ENCODE measurements at regions not wholly inside any gene's neighbourhood (a gene's known extent, or its start where the extent isn't known, plus 50 kb on each side); places are given as distances from the start of the nearest gene placed in this dataset.

- H3K4me3 ChIP-seq (ENCODE audit: insufficient read depth, low read depth, low read length): no peak overlapping the region
- no peak overlapping the region for H3K4me3 Mint-ChIP-seq (ENCODE audit: unreplicated experiment)
Observed at GRCh38 chr11:40045312-40045711, 1414.1 kb downstream of the LRRC4C start.

GRCh38 chr11:40037005-40037404 is 1422.4 kb downstream of the LRRC4C start:
- H4K20me1 ChIP-seq (ENCODE audit: insufficient read depth, low read length): no peaks in the 10 kb centered on the region
- H3K9me3 ChIP-seq (ENCODE audit: insufficient read depth, low read depth, low read length): no peaks in the 10 kb centered on the region
- no peaks in the 10 kb centered on the region for H3K4me1 ChIP-seq (ENCODE audit: insufficient read depth, low read length)
- Mint-ChIP-seq H3K36me3 (ENCODE audit: low read depth, unreplicated experiment) (no peaks in the 10 kb centered on the region), H3K4me3 (ENCODE audit: unreplicated experiment) (no peak overlapping the region), H3K27me3 (ENCODE audit: low read depth, unreplicated experiment) (no peaks in the 10 kb centered on the region), H3K4me1 (ENCODE audit: low read depth, unreplicated experiment) (no peaks in the 10 kb centered on the region), H3K9me3 (ENCODE audit: unreplicated experiment) (no peaks in the 10 kb centered on the region), H3K27ac (ENCODE audit: unreplicated experiment) (no peak overlapping the region)
- DNase-seq (ENCODE audit: low read depth) (peak; percentile 3), FAIRE-seq (no peak)
- no peaks in the 10 kb centered on the region for H3K27me3 ChIP-seq (ENCODE audit: insufficient read depth, low read length)
- H3K9ac ChIP-seq (ENCODE audit: low read length): no peak overlapping the region
- TF ChIP-seq EZH2 (IDR thresholded peaks at IDR 0.05; ENCODE audit: insufficient read depth, low read length): no peak
- H3K4me2 ChIP-seq (ENCODE audit: low read length): no peak overlapping the region
- no peak overlapping the region for H3K27ac ChIP-seq (ENCODE audit: low read depth, low read length)
- no peaks in the 10 kb centered on the region for H3K36me3 ChIP-seq (ENCODE audit: insufficient read depth, low read length)
- H3K4me3 ChIP-seq (ENCODE audit: insufficient read depth, low read depth, low read length): no peak overlapping the region
- H2AFZ ChIP-seq (ENCODE audit: low read depth, low read length): no peak overlapping the region
- no peaks in the 10 kb centered on the region for H3K79me2 ChIP-seq (ENCODE audit: insufficient read depth, low read length)

More at GRCh38 chr11:40045312-40045711, 1414.1 kb downstream of the LRRC4C start:
- Histone ChIP-seq H3K79me2 (ENCODE audit: insufficient read depth, low read length) (no peaks in the 10 kb centered on the region), H3K9me3 (ENCODE audit: insufficient read depth, low read depth, low read length) (no peaks in the 10 kb centered on the region), H3K4me1 (ENCODE audit: insufficient read depth, low read length) (no peaks in the 10 kb centered on the region), H3K9ac (ENCODE audit: low read length) (no peak overlapping the region), H3K4me2 (ENCODE audit: low read length) (no peak overlapping the region), H3K36me3 (ENCODE audit: insufficient read depth, low read length) (no peaks in the 10 kb centered on the region), H3K27ac (ENCODE audit: low read depth, low read length) (no peak overlapping the region), H4K20me1 (ENCODE audit: insufficient read depth, low read length) (no peaks in the 10 kb centered on the region), H3K27me3 (ENCODE audit: insufficient read depth, low read length) (no peaks in the 10 kb centered on the region), H2AFZ (ENCODE audit: low read depth, low read length) (no peak overlapping the region)
- H3K36me3 Mint-ChIP-seq (ENCODE audit: low read depth, unreplicated experiment): no peaks in the 10 kb centered on the region
- no peak for TF ChIP-seq EZH2 (IDR thresholded peaks at IDR 0.05; ENCODE audit: insufficient read depth, low read length)
- TF ChIP-seq CTCF (IDR thresholded peaks at IDR 0.05; ENCODE audit: insufficient read depth, low read depth, low read length): no peak
- peaks cover 3% of the 10 kb centered on the region for H3K9me3 Mint-ChIP-seq (ENCODE audit: unreplicated experiment)
- DNase-seq (ENCODE audit: low read depth) (no peak), FAIRE-seq (no peak)
- H3K27ac Mint-ChIP-seq (ENCODE audit: unreplicated experiment): no peak overlapping the region
- no peaks in the 10 kb centered on the region for H3K27me3 Mint-ChIP-seq (ENCODE audit: low read depth, unreplicated experiment)
- H3K4me1 Mint-ChIP-seq (ENCODE audit: low read depth, unreplicated experiment): no peaks in the 10 kb centered on the region

GRCh38 chr11:40032331-40032730 is 1427.1 kb downstream of the LRRC4C start:
- H3K4me2 ChIP-seq (ENCODE audit: low read length): no peak overlapping the region

More at GRCh38 chr11:40032331-40032730, 1427.1 kb downstream of the LRRC4C start:
- H3K27ac Mint-ChIP-seq (ENCODE audit: unreplicated experiment): no peak overlapping the region
- H3K27ac ChIP-seq (ENCODE audit: low read depth, low read length): no peak overlapping the region
- no peaks in the 10 kb centered on the region for H3K36me3 Mint-ChIP-seq (ENCODE audit: low read depth, unreplicated experiment)
- DNase-seq (ENCODE audit: low read depth): no peak
- H3K27me3 ChIP-seq (ENCODE audit: insufficient read depth, low read length): no peaks in the 10 kb centered on the region
- H3K4me3 Mint-ChIP-seq (ENCODE audit: unreplicated experiment): no peak overlapping the region
- H3K4me1 ChIP-seq (ENCODE audit: insufficient read depth, low read length): no peaks in the 10 kb centered on the region
- no peak overlapping the region for H3K4me3 ChIP-seq (ENCODE audit: insufficient read depth, low read depth, low read length)
- H3K9ac ChIP-seq (ENCODE audit: low read length): no peak overlapping the region
- no peak overlapping the region for H2AFZ ChIP-seq (ENCODE audit: low read depth, low read length)
- no peak for FAIRE-seq
- H3K4me1 Mint-ChIP-seq (ENCODE audit: low read depth, unreplicated experiment): no peaks in the 10 kb centered on the region
- no peaks in the 10 kb centered on the region for H4K20me1 ChIP-seq (ENCODE audit: insufficient read depth, low read length)
- no peaks in the 10 kb centered on the region for H3K27me3 Mint-ChIP-seq (ENCODE audit: low read depth, unreplicated experiment)
- TF ChIP-seq CTCF (IDR thresholded peaks at IDR 0.05; ENCODE audit: insufficient read depth, low read depth, low read length) (no peak), EZH2 (IDR thresholded peaks at IDR 0.05; ENCODE audit: insufficient read depth, low read length) (no peak)
- no peaks in the 10 kb centered on the region for H3K9me3 Mint-ChIP-seq (ENCODE audit: unreplicated experiment)
- H3K79me2 ChIP-seq (ENCODE audit: insufficient read depth, low read length): no peaks in the 10 kb centered on the region
- no peaks in the 10 kb centered on the region for H3K9me3 ChIP-seq (ENCODE audit: insufficient read depth, low read depth, low read length)
- H3K36me3 ChIP-seq (ENCODE audit: insufficient read depth, low read length): no peaks in the 10 kb centered on the region
